Sigmoid colon (tissue), 4 donors: ENCODE measurements at regions not wholly inside any gene's neighbourhood (a gene's known extent, or its start where the extent isn't known, plus 50 kb on each side); places are given as distances from the start of the nearest gene placed in this dataset.

Source experiments
- EP300 ChIP-seq, 4 donors: sonication (generic); formaldehyde crosslinking; IDR thresholded peaks; one replicate each; pipeline ENCODE4 v1.6.1; 2017; ENCODE audit warnings: antibody characterized with exemption in 4 of 4
- POLR2A ChIP-seq, 2 donors: fragments of 450-650 bp; IDR thresholded peaks; one replicate each; pipeline ENCODE4 v1.6.1; 2016; ENCODE audit warnings: antibody characterized with exemption in 2 of 2, mild to moderate bottlenecking in 2 of 2, moderate library complexity in 2 of 2
- POLR2AphosphoS5 ChIP-seq, 4 donors: sonication (generic); formaldehyde crosslinking; IDR thresholded peaks; one replicate each; pipeline ENCODE4 v1.6.1; 2017; ENCODE audit warnings: antibody characterized with exemption in 4 of 4
- TF ChIP-seq, protein P1 (sequence below), 4 experiments: fragments of 450-650 bp in 3 of 4; fragments of 200-600 bp in 1 of 4; IDR thresholded peaks; one replicate each; pipeline ENCODE4 v1.5.1; 2016 to 2019; ENCODE audit warnings: antibody characterized with exemption in 4 of 4, mild to moderate bottlenecking in 3 of 4, moderate library complexity in 2 of 4

DNA sequence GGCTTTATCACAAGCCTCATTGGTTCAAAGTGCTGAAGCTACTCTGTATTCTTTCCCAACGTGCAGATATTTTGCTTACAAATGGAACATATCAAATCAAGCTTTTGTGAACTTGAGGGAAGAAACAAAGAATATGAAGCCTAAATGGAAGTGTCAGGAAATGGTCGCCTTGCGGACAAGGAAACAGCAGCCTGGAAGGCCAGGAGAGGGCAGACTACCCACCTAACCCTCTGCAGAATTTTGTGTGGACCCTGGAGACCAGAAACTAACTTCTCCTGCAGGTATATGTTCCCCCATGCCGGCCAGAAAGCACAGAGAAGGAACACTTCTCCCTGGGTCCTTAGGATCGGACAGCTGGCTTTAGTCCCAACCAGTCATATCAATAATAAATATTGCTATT lies 1425.8 kb downstream of the PCDH7 start:
- TF ChIP-seq, protein P1, sequence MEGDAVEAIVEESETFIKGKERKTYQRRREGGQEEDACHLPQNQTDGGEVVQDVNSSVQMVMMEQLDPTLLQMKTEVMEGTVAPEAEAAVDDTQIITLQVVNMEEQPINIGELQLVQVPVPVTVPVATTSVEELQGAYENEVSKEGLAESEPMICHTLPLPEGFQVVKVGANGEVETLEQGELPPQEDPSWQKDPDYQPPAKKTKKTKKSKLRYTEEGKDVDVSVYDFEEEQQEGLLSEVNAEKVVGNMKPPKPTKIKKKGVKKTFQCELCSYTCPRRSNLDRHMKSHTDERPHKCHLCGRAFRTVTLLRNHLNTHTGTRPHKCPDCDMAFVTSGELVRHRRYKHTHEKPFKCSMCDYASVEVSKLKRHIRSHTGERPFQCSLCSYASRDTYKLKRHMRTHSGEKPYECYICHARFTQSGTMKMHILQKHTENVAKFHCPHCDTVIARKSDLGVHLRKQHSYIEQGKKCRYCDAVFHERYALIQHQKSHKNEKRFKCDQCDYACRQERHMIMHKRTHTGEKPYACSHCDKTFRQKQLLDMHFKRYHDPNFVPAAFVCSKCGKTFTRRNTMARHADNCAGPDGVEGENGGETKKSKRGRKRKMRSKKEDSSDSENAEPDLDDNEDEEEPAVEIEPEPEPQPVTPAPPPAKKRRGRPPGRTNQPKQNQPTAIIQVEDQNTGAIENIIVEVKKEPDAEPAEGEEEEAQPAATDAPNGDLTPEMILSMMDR (IDR thresholded peaks at IDR 0.05) = no peak
- TF ChIP-seq POLR2AphosphoS5 (IDR thresholded peaks at IDR 0.05) = no peak
- no peak for TF ChIP-seq POLR2A (IDR thresholded peaks at IDR 0.05)
- TF ChIP-seq EP300 (IDR thresholded peaks at IDR 0.05) = no peak
